Fibroblast of villous mesenchyme (primary cell): ENCODE measurements at regions not wholly inside any gene's neighbourhood (a gene's known extent, or its start where the extent isn't known, plus 50 kb on each side); places are given as distances from the start of the nearest gene placed in this dataset.

Experiments used
- DNase-seq: peaks from one replicate; pipeline ENCODE4 v3.0.0-alpha.2; 2010; ENCODE audit warnings: low read depth
- H3K4me3 ChIP-seq: 2 replicates; pipeline ENCODE4 v1.5.1; 2011; ENCODE audit warnings: low read depth, mild to moderate bottlenecking, low read length
- TF ChIP-seq, protein P1 (sequence below): IDR thresholded peaks from 2 replicates; pipeline ENCODE4 v1.5.1; 2012; ENCODE audit warnings: low read depth, mild to moderate bottlenecking, low read length; ENCODE audit not compliant: insufficient read depth

DNA sequence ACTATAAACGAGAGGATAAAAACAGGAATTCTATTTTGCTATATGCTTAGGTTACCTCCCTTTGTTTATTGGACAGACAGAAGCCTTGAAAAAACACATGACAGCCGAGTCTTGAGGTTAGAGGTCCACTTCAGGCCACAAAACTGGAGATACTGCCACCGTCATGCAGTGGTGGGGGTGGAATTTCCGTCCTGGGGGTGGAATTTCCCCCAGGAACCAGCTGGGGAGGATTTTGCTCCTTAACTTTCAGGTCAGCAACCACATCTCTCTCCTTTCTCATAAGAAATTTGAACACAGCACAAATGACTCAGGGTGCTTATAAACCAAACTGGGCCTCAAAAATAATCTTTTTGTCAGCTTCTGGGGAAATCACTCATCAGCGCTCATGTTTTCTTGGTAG is 545.8 kb upstream of the ADAMTS9 start:
- no peak overlapping the region for H3K4me3 ChIP-seq
- TF ChIP-seq, protein P1, sequence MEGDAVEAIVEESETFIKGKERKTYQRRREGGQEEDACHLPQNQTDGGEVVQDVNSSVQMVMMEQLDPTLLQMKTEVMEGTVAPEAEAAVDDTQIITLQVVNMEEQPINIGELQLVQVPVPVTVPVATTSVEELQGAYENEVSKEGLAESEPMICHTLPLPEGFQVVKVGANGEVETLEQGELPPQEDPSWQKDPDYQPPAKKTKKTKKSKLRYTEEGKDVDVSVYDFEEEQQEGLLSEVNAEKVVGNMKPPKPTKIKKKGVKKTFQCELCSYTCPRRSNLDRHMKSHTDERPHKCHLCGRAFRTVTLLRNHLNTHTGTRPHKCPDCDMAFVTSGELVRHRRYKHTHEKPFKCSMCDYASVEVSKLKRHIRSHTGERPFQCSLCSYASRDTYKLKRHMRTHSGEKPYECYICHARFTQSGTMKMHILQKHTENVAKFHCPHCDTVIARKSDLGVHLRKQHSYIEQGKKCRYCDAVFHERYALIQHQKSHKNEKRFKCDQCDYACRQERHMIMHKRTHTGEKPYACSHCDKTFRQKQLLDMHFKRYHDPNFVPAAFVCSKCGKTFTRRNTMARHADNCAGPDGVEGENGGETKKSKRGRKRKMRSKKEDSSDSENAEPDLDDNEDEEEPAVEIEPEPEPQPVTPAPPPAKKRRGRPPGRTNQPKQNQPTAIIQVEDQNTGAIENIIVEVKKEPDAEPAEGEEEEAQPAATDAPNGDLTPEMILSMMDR = no peak
- peak; percentile 7 for DNase-seq

DNA sequence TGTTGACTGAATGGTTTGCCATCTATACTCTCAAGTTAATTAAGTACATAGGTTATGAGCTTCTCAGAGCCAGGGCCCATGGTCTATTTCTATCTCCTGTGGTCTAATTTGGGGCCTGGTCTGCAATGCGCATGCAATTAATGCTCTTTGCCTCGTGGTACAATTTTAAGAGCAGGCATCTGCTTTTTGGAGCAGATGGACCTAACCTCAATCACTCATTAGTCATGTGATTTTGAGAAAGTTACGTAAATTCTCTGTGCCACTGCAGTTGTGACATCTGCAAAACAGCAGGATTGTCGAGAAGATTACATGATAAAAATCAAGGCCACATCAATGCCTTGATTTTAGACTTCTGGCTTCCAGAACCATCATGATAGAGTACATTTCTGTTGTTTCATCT is 543.7 kb upstream of the ADAMTS9 start:
- TF ChIP-seq, protein P1 = no peak
- no peak for DNase-seq
- no peak overlapping the region for H3K4me3 ChIP-seq

DNA sequence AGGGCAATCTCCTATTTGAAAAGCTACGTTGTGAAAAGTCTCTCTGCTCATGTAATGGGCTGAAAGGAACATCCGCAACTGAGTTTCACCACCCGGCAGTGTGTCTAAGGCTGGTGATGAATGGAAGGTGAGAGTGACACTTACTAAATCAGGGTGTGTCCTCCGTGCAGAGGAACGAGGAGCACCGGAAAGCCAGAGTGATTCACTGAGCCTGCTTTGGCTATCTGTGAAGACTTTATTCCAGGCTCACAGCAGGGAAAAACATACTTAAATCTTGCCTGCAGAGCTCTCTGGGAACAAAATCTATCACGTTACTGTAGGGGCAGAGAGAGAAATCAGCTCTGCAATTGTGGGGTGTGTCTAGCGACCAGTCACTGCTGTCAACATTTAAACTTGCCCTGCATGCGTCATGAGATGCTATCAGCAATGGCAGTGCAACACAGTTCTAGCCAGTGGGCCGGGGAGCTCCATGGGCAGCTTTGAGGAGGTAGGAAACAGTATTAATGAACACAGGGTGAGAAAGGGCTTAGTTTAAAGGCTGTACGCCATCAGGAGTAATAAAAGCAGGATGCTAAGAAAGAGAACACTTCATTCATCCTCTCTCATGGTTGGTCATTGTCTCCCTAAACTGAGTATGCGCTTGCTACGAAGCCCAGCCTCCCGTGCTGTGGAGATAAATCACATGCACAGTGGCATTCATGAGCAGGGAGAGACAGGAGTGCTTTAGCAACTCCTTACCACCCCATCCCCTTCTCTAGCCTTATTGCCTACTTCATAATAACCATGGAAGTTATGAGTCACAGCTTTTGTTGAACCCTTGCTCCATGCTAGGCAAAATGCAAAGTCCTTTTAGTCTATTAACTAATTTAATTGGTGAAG is 542.7 kb upstream of the ADAMTS9 start:
- H3K4me3 ChIP-seq = no peak overlapping the region
- TF ChIP-seq, protein P1 = no peak
- peak; percentile 19 for DNase-seq

DNA sequence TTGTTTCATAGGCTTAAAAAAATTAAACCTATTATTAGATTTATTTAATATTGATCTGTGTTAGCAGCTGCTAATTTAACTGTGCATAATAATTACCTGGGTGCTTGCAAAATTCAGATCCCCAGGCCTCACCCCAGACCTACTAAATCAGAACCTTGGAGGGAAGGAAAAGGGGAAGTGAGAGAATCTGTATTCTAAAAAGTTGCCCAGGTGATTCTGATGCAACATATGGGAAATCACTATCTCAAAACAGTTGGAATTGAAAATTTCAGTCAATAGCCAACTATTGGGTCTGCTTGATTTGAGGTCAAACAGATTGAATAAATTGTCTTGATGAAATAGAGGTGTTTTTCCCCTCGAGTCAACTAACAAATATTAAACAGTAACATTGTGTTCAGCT is 538.5 kb upstream of the ADAMTS9 start:
- no peak for DNase-seq
- TF ChIP-seq, protein P1 = no peak
- no peak overlapping the region for H3K4me3 ChIP-seq

DNA sequence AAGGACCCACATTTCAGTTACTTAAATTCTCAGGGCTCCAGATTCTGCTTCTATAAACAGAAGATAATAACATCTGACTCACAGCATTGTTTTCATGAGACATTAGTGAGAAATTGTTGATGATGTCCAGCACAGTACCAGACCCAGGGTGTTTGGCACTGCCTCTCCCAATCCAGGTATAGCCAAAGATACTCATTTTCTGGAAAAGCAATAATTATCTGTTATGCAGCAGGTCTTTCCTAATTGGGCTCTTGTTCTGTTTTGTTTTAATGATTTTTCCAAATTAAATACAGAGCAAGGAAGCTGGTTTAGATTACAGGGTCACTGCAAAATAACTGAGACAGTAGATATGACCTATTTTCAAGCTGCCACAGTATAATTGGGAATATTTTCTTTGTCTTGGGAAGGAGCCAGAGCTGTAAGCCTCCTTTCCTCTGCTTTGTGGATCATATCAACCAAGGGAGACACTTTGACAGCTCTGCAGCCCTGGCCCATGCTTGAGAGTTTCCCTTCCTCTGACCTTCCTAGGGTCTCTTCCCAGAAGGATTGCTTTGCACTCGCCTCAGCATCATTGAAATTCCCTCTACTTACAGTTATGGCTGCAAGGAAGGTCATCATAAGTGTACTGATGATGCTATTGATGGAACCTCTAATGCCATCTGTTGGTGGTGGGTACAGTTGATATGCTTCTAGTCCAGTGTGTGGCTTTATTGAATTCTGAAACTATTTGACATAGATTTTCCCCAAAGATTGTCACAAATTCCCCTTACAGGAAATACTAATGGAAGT is 522.4 kb upstream of the ADAMTS9 start:
- TF ChIP-seq, protein P1 = no peak
- peak; percentile 42 for DNase-seq
- H3K4me3 ChIP-seq = no peak overlapping the region

DNA sequence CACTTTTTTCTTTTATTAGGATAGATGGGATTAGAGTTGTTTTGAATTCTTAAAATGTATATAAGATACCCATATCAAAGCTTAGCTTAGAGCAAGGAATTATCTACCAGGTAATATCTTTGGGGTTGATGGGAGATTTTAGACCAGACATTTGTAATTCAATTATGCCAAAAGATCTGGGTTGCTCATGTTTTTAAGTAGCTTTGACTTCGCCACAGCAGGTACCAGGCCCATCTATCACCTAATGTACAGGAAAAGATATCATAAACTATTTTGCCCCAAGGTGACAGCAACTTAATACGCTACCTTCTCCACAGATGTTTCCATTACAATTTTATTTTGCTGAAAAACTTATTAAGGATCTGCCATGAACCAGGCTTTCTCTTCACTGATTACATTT is 514.6 kb upstream of the ADAMTS9 start:
- DNase-seq = no peak
- no peak overlapping the region for H3K4me3 ChIP-seq
- TF ChIP-seq, protein P1 = no peak
